ELR (cell line): ENCODE measurements at regions not wholly inside any gene's neighbourhood (a gene's known extent, or its start where the extent isn't known, plus 50 kb on each side); places are given as distances from the start of the nearest gene placed in this dataset.
"Not testable (repeated sequence)": the region's sequence is repeated elsewhere in the genome, so short reads cannot be mapped to it uniquely, and the experiment has no call there.

Source experiments
- DNase-seq: peaks from one replicate; pipeline ENCODE4 v3.0.0-alpha.2; 2015; ENCODE audit warnings: low read depth

- DNase-seq, result not testable (repeated sequence)
Measured at GRCh38 chrX:85529141-85529540, 149.7 kb upstream of the POF1B start.

- no peak for DNase-seq
Measured at GRCh38 chrX:85517994-85518718, 138.7 kb upstream of the POF1B start.

- no peak for DNase-seq
Measured at GRCh38 chrX:85516131-85516530, 136.7 kb upstream of the POF1B start.

GRCh38 chrX:85506871-85507270, 127.4 kb upstream of the POF1B start:
- DNase-seq, result no peak

GRCh38 chrX:85505801-85506200, 126.3 kb upstream of the POF1B start:
- DNase-seq, result no peak

- no peak for DNase-seq
Measured at GRCh38 chrX:85504381-85504780, 124.9 kb upstream of the POF1B start.

- no peak for DNase-seq
Measured at GRCh38 chrX:85503258-85504158, 124.0 kb upstream of the POF1B start.

GRCh38 chrX:85501349-85501748, 121.9 kb upstream of the POF1B start:
- DNase-seq, result no peak

- no peak for DNase-seq
Measured at GRCh38 chrX:85499400-85499799, 119.9 kb upstream of the POF1B start.

GRCh38 chrX:85493821-85494220, 114.4 kb upstream of the POF1B start:
- no peak for DNase-seq

- no peak for DNase-seq
Measured at GRCh38 chrX:85454295-85454694, 74.8 kb upstream of the POF1B start.

- DNase-seq, result no peak
Measured at GRCh38 chrX:85444613-85445012, 65.1 kb upstream of the POF1B start.
